HCT116 (cell line): ENCODE measurements at regions not wholly inside any gene's neighbourhood (a gene's known extent, or its start where the extent isn't known, plus 50 kb on each side); places are given as distances from the start of the nearest gene placed in this dataset.

Source experiments
- ATAC-seq: fragments of 200-7000 bp; cut with Tn5 transposase; 2 replicates; pipeline ENCODE4 v1.9.1; 2020; ENCODE audit warnings: mild to moderate bottlenecking, moderate library complexity
- BruUV-seq: library from RNA; stranded (reverse); fragments of 400-500 nt; replicated peaks from 2 replicates; lab custom pipeline; 2021; lab: Mats Ljungman, UMichigan
- CTCF ChIA-PET: fragments of 300-600 bp; sonication (Branson Sonifier 250); formaldehyde crosslinking; loops from one replicate; lab custom pipeline; 2021; ENCODE audit warnings: antibody characterized with exemption; lab: Charles Lee
- POLR2A ChIA-PET: fragments of 300-600, 350-600 bp; sonication (Branson Sonifier 250); formaldehyde crosslinking; loops from one replicate; lab custom pipeline; 2021; ENCODE audit warnings: antibody characterized with exemption; lab: Charles Lee
- RAD21 ChIA-PET, 2 experiments: fragments of 300-600 bp; sonication (Branson Sonifier 250); formaldehyde crosslinking; loops; one replicate each; lab custom pipeline; 2023; ENCODE audit warnings: low total read pairs in 2 of 2; ENCODE audit not compliant: uncharacterized antibody in 2 of 2, unreplicated experiment in 2 of 2, low non-redundant PET in 1 of 2; lab: Charles Lee
- DNase-seq: peaks from one replicate; pipeline ENCODE4 v3.0.0-alpha.2; 2010; ENCODE audit warnings: low read depth, low spot score
- H2AFZ ChIP-seq: fragments of 200-600 bp; shearing (Covaris generic), sonication (generic); 2 replicates; pipeline ENCODE4 v1.6.1; 2017; ENCODE audit warnings: low read depth, mixed run types, mixed read lengths, antibody characterized with exemption, low read length; ENCODE audit not compliant: poor library complexity, severe bottlenecking
- H3K27ac ChIP-seq: 2 replicates; pipeline ENCODE4 v1.5.1; 2012; ENCODE audit warnings: low read depth, low read length
- H3K27me3 ChIP-seq: fragments of 200-600 bp; sonication (generic); 2 replicates; pipeline ENCODE4 v1.6.1; 2016; ENCODE audit warnings: mixed run types, low read length, mixed read lengths; ENCODE audit not compliant: insufficient read depth
- H3K36me3 ChIP-seq, 2 experiments: fragments of 200-500 bp in 1 of 2; fragments of 200-600 bp in 1 of 2; sonication (Bioruptor generic) in 1 of 2; sonication (generic) in 1 of 2; 2 replicates each; pipeline versions ENCODE4 v1.5.1 to v1.6.1; 2014 to 2016; ENCODE audit warnings: low read length in 2 of 2, inconsistent platforms in 1 of 2, mixed read lengths in 1 of 2, mixed run types in 1 of 2; ENCODE audit not compliant: insufficient read depth in 2 of 2, control insufficient read depth in 1 of 2
- H3K4me1 ChIP-seq, 2 experiments: fragments of 200-600 bp in 1 of 2; sonication (generic) in 1 of 2; 2 replicates each; pipeline versions ENCODE4 v1.5.1 to v1.6.1; 2012 to 2017; ENCODE audit warnings: low read length in 2 of 2, inconsistent platforms in 1 of 2, mild to moderate bottlenecking in 1 of 2, mixed read lengths in 1 of 2, mixed run types in 1 of 2, moderate library complexity in 1 of 2; ENCODE audit not compliant: insufficient read depth in 2 of 2, control insufficient read depth in 1 of 2
- H3K4me2 ChIP-seq: fragments of 200-600 bp; sonication (generic); 2 replicates; pipeline ENCODE4 v1.6.1; 2017; ENCODE audit warnings: mixed run types, low read length, mixed read lengths
- H3K4me3 ChIP-seq, 2 experiments: fragments of 200-600 bp in 1 of 2; sonication (generic) in 1 of 2; replicated peaks in 1 of 2; 2 replicates each; pipeline ENCODE4 v1.5.1; 2011 to 2016; ENCODE audit warnings: low read length in 2 of 2, control low read depth in 1 of 2, low read depth in 1 of 2, mild to moderate bottlenecking in 1 of 2, mixed read lengths in 1 of 2, mixed run types in 1 of 2
- H3K79me2 ChIP-seq: fragments of 200-600 bp; sonication (generic); 2 replicates; pipeline ENCODE4 v1.6.1; 2017; ENCODE audit warnings: mild to moderate bottlenecking, mixed run types, low read length, moderate library complexity, mixed read lengths; ENCODE audit not compliant: insufficient read depth
- H3K9ac ChIP-seq: fragments of 200-600 bp; sonication (generic); 2 replicates; pipeline ENCODE4 v1.6.1; 2016; ENCODE audit warnings: low read length, mixed read lengths
- H3K9me2 ChIP-seq: fragments of 200-600 bp; sonication (generic), shearing (Covaris generic); 2 replicates; pipeline ENCODE4 v1.6.1; 2017; ENCODE audit warnings: mixed run types, mild to moderate bottlenecking, moderate library complexity; ENCODE audit not compliant: insufficient read depth
- H3K9me3 ChIP-seq, 2 experiments: fragments of 200-500 bp in 1 of 2; fragments of 200-600 bp in 1 of 2; sonication (Bioruptor generic) in 1 of 2; sonication (generic) in 1 of 2; 2 replicates each; pipeline ENCODE4 v1.6.1; 2014 to 2017; ENCODE audit warnings: low read length in 2 of 2, mixed read lengths in 2 of 2, inconsistent platforms in 1 of 2, low read depth in 1 of 2, mild to moderate bottlenecking in 1 of 2, mixed run types in 1 of 2, moderate library complexity in 1 of 2; ENCODE audit not compliant: control insufficient read depth in 1 of 2, insufficient read depth in 1 of 2
- H4K20me1 ChIP-seq: fragments of 200-600 bp; sonication (generic), shearing (Covaris generic); 2 replicates; pipeline ENCODE4 v1.6.1; 2017; ENCODE audit warnings: mixed run types, mild to moderate bottlenecking, moderate library complexity; ENCODE audit not compliant: insufficient read depth
- CBX3 ChIP-seq: IDR thresholded peaks from 2 replicates; pipeline ENCODE4 v1.6.1; 2012; ENCODE audit warnings: low read depth
- CTCF ChIP-seq, 3 experiments: fragments of 200-600 bp in 1 of 3; sonication (generic) in 1 of 3; IDR thresholded peaks in 2 of 3; conservative IDR thresholded peaks in 1 of 3; 2 replicates each; pipeline ENCODE4 v1.5.1; 2012 to 2017; ENCODE audit warnings: low read depth in 2 of 3, low read length in 2 of 3, antibody characterized with exemption in 1 of 3, borderline replicate concordance in 1 of 3, control low read depth in 1 of 3, mild to moderate bottlenecking in 1 of 3, mixed read lengths in 1 of 3, mixed run types in 1 of 3, moderate library complexity in 1 of 3; ENCODE audit not compliant: insufficient read depth in 1 of 3
- EGR1 ChIP-seq: IDR thresholded peaks from 2 replicates; pipeline ENCODE4 v1.6.1; 2012; ENCODE audit warnings: low read depth
- EZH2 ChIP-seq: fragments of 200-600 bp; sonication (generic); IDR thresholded peaks from 2 replicates; pipeline ENCODE4 v1.6.1; 2017; ENCODE audit warnings: antibody characterized with exemption, mixed run types
- EZH2phosphoT487 ChIP-seq: fragments of 200-600 bp; IDR thresholded peaks from 2 replicates; pipeline ENCODE4 v1.6.1; 2018; ENCODE audit warnings: antibody characterized with exemption, borderline replicate concordance
- FOSL1 ChIP-seq: IDR thresholded peaks from 2 replicates; pipeline ENCODE4 v1.6.1; 2012; ENCODE audit warnings: low read depth
- POLR2A ChIP-seq: IDR thresholded peaks from 2 replicates; pipeline ENCODE4 v1.7.0; 2011; ENCODE audit warnings: borderline replicate concordance; ENCODE audit not compliant: insufficient read depth, insufficient read length; ENCODE audit errors: extremely low read depth
- SIN3A ChIP-seq: IDR thresholded peaks from 2 replicates; pipeline ENCODE4 v1.6.1; 2012; ENCODE audit warnings: low read depth
- YY1 ChIP-seq: IDR thresholded peaks from 2 replicates; pipeline ENCODE4 v1.6.1; 2011; ENCODE audit warnings: low read length, low read depth, moderate library complexity, mild to moderate bottlenecking; ENCODE audit not compliant: insufficient replicate concordance; ENCODE audit errors: extremely low read depth
- intact Hi-C: fragments of 100-400 bp; cut with micrococcal nuclease; formaldehyde crosslinking; loops from 2 replicates; pipeline ENCODE4 v1.10.0; 2022

GRCh38 chr6:125671323-125671722 lies 78.1 kb upstream of the HEY2 start (continued):
- TF ChIP-seq CTCF (IDR thresholded peaks at IDR 0.05 in 2 of 3, conservative IDR thresholded peaks at IDR 0.05 in 1 of 3; ENCODE audit: borderline replicate concordance in 1 of 3, insufficient read depth in 1 of 3, low read depth in 2 of 3, low read length in 2 of 3) (no peak), EZH2 (no peak), YY1 (no peak)

GRCh38 chr6:125674230-125674629 lies 75.2 kb upstream of the HEY2 start:
- ATAC-seq (no peak), DNase-seq (no peak)
- ChIA-PET RAD21 (no interaction called here), CTCF (no interaction called here), POLR2A (no interaction called here)
- Histone ChIP-seq H3K4me3 (no peak overlapping the region), H3K4me2 (no peak overlapping the region), H3K9me2 (no peaks in the 10 kb centered on the region), H3K4me1 (no peaks in the 10 kb centered on the region), H3K79me2 (no peaks in the 10 kb centered on the region), H2AFZ (no peak overlapping the region), H3K9ac (no peak overlapping the region), H3K9me3 (no peaks in the 10 kb centered on the region), H3K27ac (no peak overlapping the region), H3K36me3 (no peaks in the 10 kb centered on the region), H3K27me3 (peaks cover 43% of the 10 kb centered on the region), H4K20me1 (no peaks in the 10 kb centered on the region)
- BruUV-seq, result no TSS peak
- intact Hi-C loops, result no loop called here
- no peak for TF ChIP-seq SIN3A
- TF ChIP-seq EGR1, result no peak
- no peak for TF ChIP-seq POLR2A
- no peak for TF ChIP-seq EZH2
- no peak for TF ChIP-seq CTCF (IDR thresholded peaks at IDR 0.05 in 2 of 3, conservative IDR thresholded peaks at IDR 0.05 in 1 of 3; ENCODE audit: borderline replicate concordance in 1 of 3, insufficient read depth in 1 of 3, low read depth in 2 of 3, low read length in 2 of 3)
- no peak for TF ChIP-seq CBX3
- TF ChIP-seq FOSL1, result no peak
- no peak for TF ChIP-seq EZH2phosphoT487
